OCI-LY3 (cell line): ENCODE measurements at regions not wholly inside any gene's neighbourhood (a gene's known extent, or its start where the extent isn't known, plus 50 kb on each side); places are given as distances from the start of the nearest gene placed in this dataset.

Source experiments
- H2AFZ ChIP-seq: fragments of 200-600, 300-600 bp; shearing (Covaris generic); 2 replicates; pipeline ENCODE4 v1.6.0; 2014; ENCODE audit warnings: antibody characterized with exemption, low read depth, low read length
- H3K27ac ChIP-seq: fragments of 200-600, 300-600 bp; sonication (generic); 2 replicates; pipeline ENCODE4 v1.5.1; 2014; ENCODE audit warnings: mild to moderate bottlenecking, low read length, moderate library complexity, mixed read lengths
- H3K27me3 ChIP-seq: fragments of 200-600, 300-600 bp; sonication (generic); 2 replicates; pipeline ENCODE4 v1.6.1; 2014; ENCODE audit warnings: low read depth, low read length, mixed read lengths
- H3K36me3 ChIP-seq: fragments of 200-600, 300-600 bp; sonication (generic); replicated peaks from 2 replicates; pipeline ENCODE3; 2014; ENCODE audit warnings: low read depth, low read length, mixed read lengths
- H3K4me1 ChIP-seq: fragments of 300-600, 200-600 bp; sonication (generic); 2 replicates; pipeline ENCODE4 v1.6.1; 2014; ENCODE audit warnings: low read length, mixed read lengths
- H3K4me2 ChIP-seq: fragments of 200-600, 300-600 bp; sonication (generic); 2 replicates; pipeline ENCODE4 v1.6.1; 2014; ENCODE audit warnings: low read length, mixed read lengths
- H3K4me3 ChIP-seq: fragments of 300-600, 200-600 bp; sonication (generic); 2 replicates; pipeline ENCODE4 v1.5.1; 2014; ENCODE audit warnings: antibody characterized with exemption, mild to moderate bottlenecking, low read length, moderate library complexity
- H3K79me2 ChIP-seq: fragments of 300-600, 200-600 bp; shearing (Covaris generic); 2 replicates; pipeline ENCODE4 v1.6.1; 2014; ENCODE audit warnings: mild to moderate bottlenecking, low read length, mixed read lengths
- H3K9ac ChIP-seq: fragments of 300-600, 200-600 bp; shearing (Covaris generic); 2 replicates; pipeline ENCODE4 v1.6.0; 2014; ENCODE audit warnings: mild to moderate bottlenecking, low read length, moderate library complexity
- H3K9me3 ChIP-seq: fragments of 200-600, 300-600 bp; shearing (Covaris generic); 2 replicates; pipeline ENCODE4 v1.6.1; 2014; ENCODE audit warnings: low read length, mixed read lengths; ENCODE audit not compliant: insufficient read depth
- H4K20me1 ChIP-seq: fragments of 200-600, 300-600 bp; sonication (generic); 2 replicates; pipeline ENCODE4 v1.6.1; 2016; ENCODE audit warnings: low read length, mixed read lengths; ENCODE audit not compliant: insufficient read depth
- EZH2phosphoT487 ChIP-seq: fragments of 200-600 bp; shearing (Covaris generic); IDR thresholded peaks from 2 replicates; pipeline ENCODE4 v1.6.1; 2018; ENCODE audit warnings: antibody characterized with exemption, mixed run types, low read depth
- TF ChIP-seq, protein P1 (sequence below): fragments of 200-600, 300-600 bp; sonication (generic); IDR thresholded peaks from 2 replicates; pipeline ENCODE4 v1.5.1; 2014; ENCODE audit warnings: antibody characterized with exemption, low read length, low read depth

DNA sequence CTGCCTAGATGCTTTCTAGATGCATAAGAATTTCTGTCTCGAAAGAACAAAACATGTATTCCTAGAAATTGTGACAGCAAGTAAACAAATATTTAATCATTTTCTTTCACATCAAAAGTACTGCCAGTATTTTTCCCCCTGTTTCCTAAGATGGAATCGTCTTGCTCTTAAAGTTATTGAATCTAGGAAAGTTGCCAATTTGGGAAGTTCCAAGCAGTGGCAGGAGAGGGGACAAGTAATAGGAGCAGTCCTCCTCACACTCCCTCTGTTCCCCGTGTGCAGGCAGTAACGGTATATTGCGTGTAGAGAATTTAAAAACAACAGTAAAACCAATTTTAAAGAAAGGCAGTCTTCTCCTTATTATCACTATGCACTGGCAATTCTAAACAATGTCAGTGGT, 619.8 kb downstream of the TBL1XR1 start:
- H3K9ac ChIP-seq, result no peak overlapping the region
- H3K27ac ChIP-seq, result no peak overlapping the region
- no peak overlapping the region for H2AFZ ChIP-seq
- peaks cover 5% of the 10 kb centered on the region; the same call in 1 of the 2 replicates for H3K27me3 ChIP-seq
- H3K4me3 ChIP-seq, result no peak overlapping the region
- H3K79me2 ChIP-seq, result no peaks in the 10 kb centered on the region
- no peak overlapping the region for H3K4me2 ChIP-seq
- no peaks in the 10 kb centered on the region for H3K36me3 ChIP-seq
- no peaks in the 10 kb centered on the region for H4K20me1 ChIP-seq
- no peaks in the 10 kb centered on the region for H3K9me3 ChIP-seq
- H3K4me1 ChIP-seq, result peaks cover 29% of the 10 kb centered on the region
- no peak for TF ChIP-seq EZH2phosphoT487
- TF ChIP-seq, protein P1, sequence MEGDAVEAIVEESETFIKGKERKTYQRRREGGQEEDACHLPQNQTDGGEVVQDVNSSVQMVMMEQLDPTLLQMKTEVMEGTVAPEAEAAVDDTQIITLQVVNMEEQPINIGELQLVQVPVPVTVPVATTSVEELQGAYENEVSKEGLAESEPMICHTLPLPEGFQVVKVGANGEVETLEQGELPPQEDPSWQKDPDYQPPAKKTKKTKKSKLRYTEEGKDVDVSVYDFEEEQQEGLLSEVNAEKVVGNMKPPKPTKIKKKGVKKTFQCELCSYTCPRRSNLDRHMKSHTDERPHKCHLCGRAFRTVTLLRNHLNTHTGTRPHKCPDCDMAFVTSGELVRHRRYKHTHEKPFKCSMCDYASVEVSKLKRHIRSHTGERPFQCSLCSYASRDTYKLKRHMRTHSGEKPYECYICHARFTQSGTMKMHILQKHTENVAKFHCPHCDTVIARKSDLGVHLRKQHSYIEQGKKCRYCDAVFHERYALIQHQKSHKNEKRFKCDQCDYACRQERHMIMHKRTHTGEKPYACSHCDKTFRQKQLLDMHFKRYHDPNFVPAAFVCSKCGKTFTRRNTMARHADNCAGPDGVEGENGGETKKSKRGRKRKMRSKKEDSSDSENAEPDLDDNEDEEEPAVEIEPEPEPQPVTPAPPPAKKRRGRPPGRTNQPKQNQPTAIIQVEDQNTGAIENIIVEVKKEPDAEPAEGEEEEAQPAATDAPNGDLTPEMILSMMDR, result no peak

DNA sequence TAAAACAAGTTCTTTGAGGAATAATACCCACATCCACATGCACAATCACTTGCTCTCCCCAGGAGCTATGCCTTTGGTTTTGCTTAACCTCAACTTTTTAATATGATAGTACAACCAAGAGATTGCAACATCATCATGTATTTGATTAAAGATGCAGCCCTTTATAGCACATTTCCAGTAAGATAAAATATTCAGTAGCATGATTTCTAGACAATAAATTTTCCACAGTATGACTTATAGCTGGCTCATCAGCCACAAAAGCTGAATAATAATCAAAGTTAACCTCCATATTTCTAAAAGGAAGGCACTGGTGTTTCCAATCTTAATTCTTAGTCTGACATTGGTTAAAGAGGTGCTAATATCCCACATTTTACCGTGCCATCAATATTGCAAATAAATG, 622.5 kb downstream of the TBL1XR1 start:
- Histone ChIP-seq H2AFZ (no peak overlapping the region), H3K4me3 (no peak overlapping the region), H3K27me3 (peaks cover 5% of the 10 kb centered on the region; the same call in 1 of the 2 replicates)

DNA sequence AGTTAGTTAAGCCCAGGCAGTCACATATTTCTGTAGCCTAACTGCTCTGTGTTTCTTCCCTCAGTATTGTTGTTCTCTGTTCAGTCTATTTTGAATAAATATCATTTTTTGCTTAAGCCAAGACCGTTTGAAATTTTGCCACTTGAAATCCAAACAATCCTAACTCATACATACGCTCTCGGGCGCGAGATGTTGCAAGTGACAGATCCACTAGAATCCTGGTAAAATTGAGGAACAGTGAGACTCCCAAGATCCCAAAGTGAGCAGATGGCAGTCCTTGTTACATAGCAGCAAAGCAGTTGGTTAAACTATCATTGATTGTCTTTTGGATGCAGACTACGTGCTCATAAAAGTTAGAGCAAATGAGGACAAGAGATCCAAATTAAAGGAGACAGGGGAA, 625.4 kb downstream of the TBL1XR1 start:
- Histone ChIP-seq H4K20me1 (no peaks in the 10 kb centered on the region), H3K36me3 (no peaks in the 10 kb centered on the region), H3K4me2 (no peak overlapping the region), H3K79me2 (no peaks in the 10 kb centered on the region), H3K27me3 (no peaks in the 10 kb centered on the region), H3K9me3 (no peaks in the 10 kb centered on the region), H3K27ac (no peak overlapping the region), H3K4me3 (no peak overlapping the region), H3K9ac (no peak overlapping the region), H3K4me1 (no peaks in the 10 kb centered on the region), H2AFZ (no peak overlapping the region)
- no peak for TF ChIP-seq EZH2phosphoT487
- TF ChIP-seq, protein P1, result no peak

More for the DNA sequence above, 622.5 kb downstream of the TBL1XR1 start:
- no peak overlapping the region for H3K9ac ChIP-seq
- H3K36me3 ChIP-seq, result no peaks in the 10 kb centered on the region
- TF ChIP-seq, protein P1, result no peak
- TF ChIP-seq EZH2phosphoT487, result no peak
- H3K4me1 ChIP-seq, result peaks cover 5% of the 10 kb centered on the region; the same call in 1 of the 2 replicates
- no peak overlapping the region for H3K27ac ChIP-seq
- no peaks in the 10 kb centered on the region for H4K20me1 ChIP-seq
- H3K4me2 ChIP-seq, result no peak overlapping the region
- H3K79me2 ChIP-seq, result no peaks in the 10 kb centered on the region
- no peaks in the 10 kb centered on the region for H3K9me3 ChIP-seq

DNA sequence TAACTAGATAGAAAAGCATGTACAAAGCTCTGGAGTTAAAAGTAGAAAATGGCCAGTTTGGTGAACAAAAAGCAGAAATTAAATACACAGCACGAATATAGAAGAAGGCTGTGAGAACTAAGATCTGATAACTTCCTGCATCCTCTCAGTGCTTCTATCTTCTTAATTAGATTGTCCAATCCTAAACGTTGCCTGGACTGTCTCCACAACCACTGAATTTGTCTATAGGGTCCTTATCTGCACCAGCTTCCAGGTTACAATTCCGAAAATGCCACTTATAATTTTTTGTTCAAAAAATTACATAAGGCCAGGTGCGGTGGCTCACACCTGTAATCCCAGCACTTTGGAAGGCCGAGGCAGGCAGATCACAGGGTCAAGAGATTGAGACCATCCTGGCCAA, 626.3 kb downstream of the TBL1XR1 start:
- Histone ChIP-seq H3K27me3 (no peaks in the 10 kb centered on the region), H3K4me2 (no peak overlapping the region), H3K27ac (no peak overlapping the region), H4K20me1 (no peaks in the 10 kb centered on the region), H3K36me3 (no peaks in the 10 kb centered on the region), H3K4me1 (no peaks in the 10 kb centered on the region), H3K79me2 (no peaks in the 10 kb centered on the region), H3K9ac (no peak overlapping the region), H3K4me3 (no peak overlapping the region), H3K9me3 (no peaks in the 10 kb centered on the region), H2AFZ (no peak overlapping the region)
- TF ChIP-seq, protein P1, result no peak
- TF ChIP-seq EZH2phosphoT487, result no peak
